GM12874 (cell line): ENCODE measurements at regions not wholly inside any gene's neighbourhood (a gene's known extent, or its start where the extent isn't known, plus 50 kb on each side); places are given as distances from the start of the nearest gene placed in this dataset.

Experiments
- TF ChIP-seq, protein P1 (sequence below): IDR thresholded peaks from 2 replicates; pipeline ENCODE4 v1.5.1; 2011; ENCODE audit warnings: low read depth, mild to moderate bottlenecking, control low read depth, low read length, moderate library complexity; ENCODE audit not compliant: insufficient read depth

DNA sequence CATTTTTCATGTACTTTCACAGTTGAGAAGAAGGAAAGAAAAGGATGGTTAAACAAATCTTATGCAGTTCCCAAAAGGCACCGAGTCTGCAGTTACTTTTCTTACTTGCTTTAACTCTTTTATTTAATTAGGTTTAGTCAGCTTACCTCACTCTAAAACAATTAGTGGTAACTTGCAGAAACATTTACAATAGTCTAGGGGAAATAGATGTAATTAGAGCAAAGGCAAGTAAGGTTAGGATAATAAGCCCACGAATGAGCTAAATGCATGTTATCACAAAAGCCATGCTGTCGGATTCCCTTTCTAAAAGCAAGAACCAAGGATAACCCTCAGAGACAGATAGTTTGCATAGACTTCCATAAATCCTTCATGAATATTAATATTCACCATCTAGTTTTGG lies 82.0 kb upstream of the VCX2 start:
- TF ChIP-seq, protein P1, sequence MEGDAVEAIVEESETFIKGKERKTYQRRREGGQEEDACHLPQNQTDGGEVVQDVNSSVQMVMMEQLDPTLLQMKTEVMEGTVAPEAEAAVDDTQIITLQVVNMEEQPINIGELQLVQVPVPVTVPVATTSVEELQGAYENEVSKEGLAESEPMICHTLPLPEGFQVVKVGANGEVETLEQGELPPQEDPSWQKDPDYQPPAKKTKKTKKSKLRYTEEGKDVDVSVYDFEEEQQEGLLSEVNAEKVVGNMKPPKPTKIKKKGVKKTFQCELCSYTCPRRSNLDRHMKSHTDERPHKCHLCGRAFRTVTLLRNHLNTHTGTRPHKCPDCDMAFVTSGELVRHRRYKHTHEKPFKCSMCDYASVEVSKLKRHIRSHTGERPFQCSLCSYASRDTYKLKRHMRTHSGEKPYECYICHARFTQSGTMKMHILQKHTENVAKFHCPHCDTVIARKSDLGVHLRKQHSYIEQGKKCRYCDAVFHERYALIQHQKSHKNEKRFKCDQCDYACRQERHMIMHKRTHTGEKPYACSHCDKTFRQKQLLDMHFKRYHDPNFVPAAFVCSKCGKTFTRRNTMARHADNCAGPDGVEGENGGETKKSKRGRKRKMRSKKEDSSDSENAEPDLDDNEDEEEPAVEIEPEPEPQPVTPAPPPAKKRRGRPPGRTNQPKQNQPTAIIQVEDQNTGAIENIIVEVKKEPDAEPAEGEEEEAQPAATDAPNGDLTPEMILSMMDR = no peak

DNA sequence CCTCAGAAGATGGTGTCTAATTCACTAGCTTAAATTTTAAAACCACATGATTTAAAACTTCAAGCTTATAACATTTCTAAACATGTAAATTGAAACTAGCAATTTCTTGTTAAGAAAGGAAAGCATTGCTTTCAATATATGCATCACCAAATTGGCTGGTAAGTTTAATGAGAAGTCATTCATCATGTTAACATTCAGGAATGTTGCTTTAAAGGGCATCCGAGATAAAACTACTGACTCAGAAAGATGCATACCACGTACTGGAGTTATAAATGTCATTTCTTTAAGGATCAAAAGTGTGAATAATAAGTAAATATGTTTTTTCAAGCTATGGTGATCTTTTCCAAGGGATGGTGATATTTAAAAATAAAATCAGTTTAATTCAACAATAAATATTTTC lies 83.3 kb upstream of the VCX2 start:
- TF ChIP-seq, protein P1 = no peak

DNA sequence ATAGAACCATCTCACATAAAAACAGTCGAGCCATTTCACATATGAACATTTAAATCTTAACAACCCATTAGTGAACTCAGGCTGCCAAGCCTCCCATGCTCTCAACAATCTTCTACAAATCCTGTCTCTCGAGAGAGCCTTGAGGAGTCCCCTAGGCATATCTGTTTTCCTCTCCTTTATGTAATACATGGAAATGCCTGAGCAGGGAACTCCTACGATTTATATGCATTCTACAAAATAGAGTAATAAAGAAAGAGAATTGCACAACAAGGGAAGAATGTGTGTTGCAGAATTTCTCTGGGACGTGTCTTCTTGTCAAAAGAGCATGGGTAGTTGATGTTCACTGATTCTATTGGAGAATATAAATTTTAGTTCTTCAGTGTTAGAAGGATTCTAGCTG lies 101.8 kb upstream of the VCX2 start:
- TF ChIP-seq, protein P1 = no peak

DNA sequence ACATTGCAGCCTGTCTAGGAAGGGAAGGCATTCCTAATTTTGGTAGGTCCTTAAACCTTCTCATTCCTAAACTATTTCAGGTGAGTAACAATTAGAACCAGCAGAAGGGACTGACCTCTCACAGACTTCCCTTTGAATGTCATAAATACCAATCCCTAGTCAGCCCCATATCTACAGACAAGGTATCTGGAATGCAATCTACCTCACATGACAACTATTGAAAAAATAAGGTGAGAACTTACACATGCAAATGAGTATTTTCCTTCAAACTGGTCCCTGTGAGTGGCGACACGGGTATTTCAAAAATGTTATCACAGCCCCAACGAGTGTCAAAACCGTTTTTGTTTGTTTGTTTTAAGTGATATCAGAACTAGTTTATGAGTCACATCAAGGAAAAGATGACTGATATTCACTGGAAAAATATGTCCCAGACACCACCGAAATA lies 102.4 kb upstream of the VCX2 start:
- TF ChIP-seq, protein P1 = no peak

DNA sequence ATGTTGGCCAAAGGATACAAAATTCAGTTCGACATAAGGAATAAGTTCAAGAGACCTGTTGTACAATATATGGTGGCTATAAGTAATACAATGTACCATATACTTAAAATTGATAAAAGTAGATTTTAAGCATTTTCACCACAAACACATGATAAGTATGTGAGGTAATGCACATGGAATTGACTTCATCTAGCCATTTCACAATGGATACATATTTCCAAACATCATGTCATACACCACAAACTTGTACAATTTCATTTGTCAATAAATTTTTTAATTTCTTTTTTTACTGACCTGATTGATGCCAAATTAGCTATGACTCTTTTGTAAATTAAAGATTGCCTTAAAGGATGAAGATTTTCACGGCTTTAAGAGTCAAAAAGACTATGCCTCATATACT lies 103.1 kb upstream of the VCX2 start:
- TF ChIP-seq, protein P1 = no peak

DNA sequence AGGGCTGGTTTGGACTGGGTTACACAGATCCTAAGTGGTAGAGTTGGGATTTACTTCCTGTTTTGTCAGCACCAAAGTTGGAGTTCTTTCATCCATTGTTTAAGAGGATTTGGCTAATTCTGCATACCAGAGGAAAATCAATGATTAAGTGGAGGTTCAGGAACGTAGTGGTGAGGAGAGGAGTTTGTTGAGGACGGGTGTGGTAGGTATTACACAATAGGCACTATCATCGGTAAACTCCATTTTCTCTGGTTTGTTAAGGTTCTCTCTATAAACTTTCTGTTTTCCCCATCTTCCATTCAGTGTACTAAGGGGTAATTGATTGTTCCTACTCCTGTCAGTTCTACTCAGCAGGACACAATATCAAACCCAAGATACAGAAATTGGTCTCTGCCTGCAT lies 107.5 kb upstream of the VCX2 start:
- TF ChIP-seq, protein P1 = no peak

DNA sequence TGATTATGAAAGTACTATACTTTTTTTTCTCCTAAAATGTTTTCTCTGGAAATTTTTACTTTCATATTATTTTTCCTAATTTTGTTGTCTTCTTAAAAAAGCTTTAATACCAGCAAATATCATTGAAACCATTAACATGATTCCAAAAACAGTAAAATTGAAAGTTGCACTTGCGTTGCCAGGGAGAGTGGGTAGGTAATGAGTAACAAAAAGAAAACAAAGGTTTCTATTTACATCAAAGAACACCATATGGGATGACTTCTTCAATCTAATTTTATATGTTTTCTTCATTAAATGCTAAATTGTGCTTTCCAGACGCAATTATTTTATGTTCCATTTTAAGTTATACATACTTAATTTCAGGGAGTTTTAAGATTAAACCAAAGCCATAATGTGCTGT lies 108.3 kb upstream of the VCX2 start:
- TF ChIP-seq, protein P1 = no peak

DNA sequence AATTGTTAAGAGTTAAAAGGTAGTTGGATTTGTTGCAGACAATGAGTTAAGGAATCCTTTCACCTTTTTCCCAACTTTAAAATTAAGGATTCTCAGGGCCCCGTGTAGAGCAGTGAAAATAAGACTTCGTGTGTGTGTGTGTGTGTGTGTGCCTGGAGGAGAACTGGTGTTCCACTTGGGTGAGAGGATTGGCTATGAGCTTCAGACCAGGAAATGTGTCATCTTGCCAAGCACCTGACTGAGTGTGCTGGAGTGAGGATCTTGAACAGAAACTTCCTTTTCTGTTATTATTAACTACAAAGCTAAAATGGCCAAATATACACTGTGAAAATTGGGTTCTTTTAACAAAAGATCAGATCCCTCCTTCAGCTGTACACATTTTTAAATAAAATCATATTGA lies 113.1 kb upstream of the VCX2 start:
- TF ChIP-seq, protein P1 = no peak
